Central memory CD8-positive, alpha-beta T cell (primary cell): ENCODE measurements at regions not wholly inside any gene's neighbourhood (a gene's known extent, or its start where the extent isn't known, plus 50 kb on each side); places are given as distances from the start of the nearest gene placed in this dataset.

ENCODE experiments used
- ATAC-seq: fragments of 150-1000 bp; cut with Tn5 transposase; replicated peaks from 2 replicates; pipeline ENCODE4 v1.10.0; 2022; ENCODE audit warnings: mild to moderate bottlenecking, moderate FRiP score, moderate number of reproducible peaks; ENCODE audit not compliant: poor library complexity, severe bottlenecking; ENCODE audit errors: extremely low read depth
- DNase-seq, 2 donors: peaks; one replicate each; pipeline ENCODE4 v3.0.0; 2021; ENCODE audit warnings: low spot score in 2 of 2
- H3K27ac Mint-ChIP-seq: one replicate; pipeline ENCODE4 v1.8.0; 2022; ENCODE audit warnings: low read depth, mild to moderate bottlenecking, moderate library complexity, mixed read lengths
- H3K27me3 Mint-ChIP-seq: one replicate; pipeline ENCODE4 v1.8.0; 2022; ENCODE audit warnings: mixed read lengths
- H3K36me3 Mint-ChIP-seq: one replicate; pipeline ENCODE4 v1.8.0; 2022; ENCODE audit warnings: mild to moderate bottlenecking, moderate library complexity, mixed read lengths; ENCODE audit not compliant: insufficient read depth
- H3K4me1 Mint-ChIP-seq: one replicate; pipeline ENCODE4 v1.8.0; 2022; ENCODE audit warnings: mixed read lengths
- H3K4me3 Mint-ChIP-seq: one replicate; pipeline ENCODE4 v1.8.0; 2022; ENCODE audit warnings: mild to moderate bottlenecking, moderate library complexity, mixed read lengths
- H3K9me3 Mint-ChIP-seq: one replicate; pipeline ENCODE4 v1.8.0; 2022; ENCODE audit warnings: mixed read lengths

- Mint-ChIP-seq H3K36me3 (peaks cover 3% of the 10 kb centered on the region), H3K4me3 (no peak overlapping the region), H3K27ac (no peak overlapping the region), H3K9me3 (peaks cover 6% of the 10 kb centered on the region), H3K4me1 (peaks cover 9% of the 10 kb centered on the region), H3K27me3 (no peaks in the 10 kb centered on the region)
- peak; percentile 43 for ATAC-seq
- DNase-seq = no peak
These were observed 96.3 kb downstream of the ZNF608 start for GRCh38 chr5:124650147-124650561.

- Mint-ChIP-seq H3K4me3 (no peak overlapping the region), H3K27me3 (no peaks in the 10 kb centered on the region)
These were observed 96.8 kb downstream of the ZNF608 start for GRCh38 chr5:124649491-124650146.

GRCh38 chr5:124648902-124649467 lies 97.5 kb downstream of the ZNF608 start:
- no peak overlapping the region for H3K27ac Mint-ChIP-seq
- H3K4me1 Mint-ChIP-seq = peaks cover 9% of the 10 kb centered on the region
- ATAC-seq (no peak), DNase-seq (no peak)
- H3K27me3 Mint-ChIP-seq = no peaks in the 10 kb centered on the region
- H3K9me3 Mint-ChIP-seq = peaks cover 6% of the 10 kb centered on the region
- H3K4me3 Mint-ChIP-seq = no peak overlapping the region
- peaks cover 3% of the 10 kb centered on the region for H3K36me3 Mint-ChIP-seq

More at GRCh38 chr5:124649491-124650146, 96.8 kb downstream of the ZNF608 start:
- ATAC-seq = peak; percentile 80
- Mint-ChIP-seq H3K27ac (no peak overlapping the region), H3K36me3 (peaks cover 3% of the 10 kb centered on the region), H3K9me3 (peaks cover 6% of the 10 kb centered on the region), H3K4me1 (peaks cover 9% of the 10 kb centered on the region)
- peak in 1 of 2 donors; percentile 23 for DNase-seq

- Mint-ChIP-seq H3K36me3 (peaks cover 3% of the 10 kb centered on the region), H3K27ac (no peak overlapping the region), H3K9me3 (peaks cover 6% of the 10 kb centered on the region), H3K27me3 (no peaks in the 10 kb centered on the region), H3K4me1 (peaks cover 9% of the 10 kb centered on the region), H3K4me3 (no peak overlapping the region)
- DNase-seq (no peak), ATAC-seq (no peak)
These were observed 99.1 kb downstream of the ZNF608 start for GRCh38 chr5:124647352-124647751.

GRCh38 chr5:124645396-124645795 lies 101.0 kb downstream of the ZNF608 start:
- no peak for ATAC-seq
- Mint-ChIP-seq H3K4me1 (peaks cover 9% of the 10 kb centered on the region), H3K27me3 (no peaks in the 10 kb centered on the region), H3K27ac (no peak overlapping the region), H3K9me3 (peaks cover 6% of the 10 kb centered on the region), H3K36me3 (peaks cover 3% of the 10 kb centered on the region), H3K4me3 (no peak overlapping the region)
- no peak for DNase-seq

GRCh38 chr5:124644582-124644981 lies 101.9 kb downstream of the ZNF608 start:
- Mint-ChIP-seq H3K4me3 (no peak overlapping the region), H3K27me3 (no peaks in the 10 kb centered on the region), H3K27ac (no peak overlapping the region), H3K4me1 (peaks cover 6% of the 10 kb centered on the region), H3K36me3 (no peaks in the 10 kb centered on the region), H3K9me3 (peaks cover 6% of the 10 kb centered on the region)
- DNase-seq = no peak
- ATAC-seq = no peak

GRCh38 chr5:124644138-124644537 lies 102.3 kb downstream of the ZNF608 start:
- Mint-ChIP-seq H3K36me3 (no peaks in the 10 kb centered on the region), H3K27me3 (no peaks in the 10 kb centered on the region), H3K27ac (no peak overlapping the region), H3K4me3 (no peak overlapping the region), H3K9me3 (peaks cover 6% of the 10 kb centered on the region), H3K4me1 (peaks cover 1% of the 10 kb centered on the region)
- DNase-seq (no peak), ATAC-seq (no peak)

- H3K9me3 Mint-ChIP-seq = peaks cover 6% of the 10 kb centered on the region
- no peaks in the 10 kb centered on the region for H3K27me3 Mint-ChIP-seq
These were observed 103.1 kb downstream of the ZNF608 start for GRCh38 chr5:124643336-124643735.

GRCh38 chr5:124642151-124642550 lies 104.3 kb downstream of the ZNF608 start:
- DNase-seq (no peak), ATAC-seq (no peak)
- Mint-ChIP-seq H3K9me3 (no peaks in the 10 kb centered on the region), H3K27me3 (no peaks in the 10 kb centered on the region), H3K27ac (no peak overlapping the region), H3K4me3 (no peak overlapping the region), H3K36me3 (no peaks in the 10 kb centered on the region), H3K4me1 (no peaks in the 10 kb centered on the region)

More at GRCh38 chr5:124643336-124643735, 103.1 kb downstream of the ZNF608 start:
- Mint-ChIP-seq H3K4me1 (no peaks in the 10 kb centered on the region), H3K36me3 (no peaks in the 10 kb centered on the region), H3K27ac (no peak overlapping the region), H3K4me3 (no peak overlapping the region)
- DNase-seq (no peak), ATAC-seq (no peak)

- no peaks in the 10 kb centered on the region for H3K9me3 Mint-ChIP-seq
- ATAC-seq (no peak), DNase-seq (no peak)
- H3K4me1 Mint-ChIP-seq = no peaks in the 10 kb centered on the region
- H3K27me3 Mint-ChIP-seq = no peaks in the 10 kb centered on the region
- H3K36me3 Mint-ChIP-seq = no peaks in the 10 kb centered on the region
- H3K4me3 Mint-ChIP-seq = no peak overlapping the region
- no peak overlapping the region for H3K27ac Mint-ChIP-seq
These were observed 105.2 kb downstream of the ZNF608 start for GRCh38 chr5:124641154-124641792.

GRCh38 chr5:124639095-124639665 lies 107.3 kb downstream of the ZNF608 start:
- no peaks in the 10 kb centered on the region for H3K36me3 Mint-ChIP-seq
- H3K4me1 Mint-ChIP-seq = no peaks in the 10 kb centered on the region
- DNase-seq (no peak), ATAC-seq (no peak)
- no peak overlapping the region for H3K4me3 Mint-ChIP-seq
- H3K27me3 Mint-ChIP-seq = no peaks in the 10 kb centered on the region
- H3K9me3 Mint-ChIP-seq = no peaks in the 10 kb centered on the region
- no peak overlapping the region for H3K27ac Mint-ChIP-seq

GRCh38 chr5:124637011-124637410 lies 109.4 kb downstream of the ZNF608 start:
- no peaks in the 10 kb centered on the region for H3K9me3 Mint-ChIP-seq
- no peak for DNase-seq
- H3K4me1 Mint-ChIP-seq = no peaks in the 10 kb centered on the region

More at GRCh38 chr5:124637011-124637410, 109.4 kb downstream of the ZNF608 start:
- H3K27me3 Mint-ChIP-seq = no peaks in the 10 kb centered on the region
- no peak overlapping the region for H3K27ac Mint-ChIP-seq
- no peak for ATAC-seq
- no peak overlapping the region for H3K4me3 Mint-ChIP-seq
- no peaks in the 10 kb centered on the region for H3K36me3 Mint-ChIP-seq
